ENCODE measurements at regions not wholly inside any gene's neighbourhood (a gene's known extent, or its start where the extent isn't known, plus 50 kb on each side); places are given as distances from the start of the nearest gene placed in this dataset.

DNA sequence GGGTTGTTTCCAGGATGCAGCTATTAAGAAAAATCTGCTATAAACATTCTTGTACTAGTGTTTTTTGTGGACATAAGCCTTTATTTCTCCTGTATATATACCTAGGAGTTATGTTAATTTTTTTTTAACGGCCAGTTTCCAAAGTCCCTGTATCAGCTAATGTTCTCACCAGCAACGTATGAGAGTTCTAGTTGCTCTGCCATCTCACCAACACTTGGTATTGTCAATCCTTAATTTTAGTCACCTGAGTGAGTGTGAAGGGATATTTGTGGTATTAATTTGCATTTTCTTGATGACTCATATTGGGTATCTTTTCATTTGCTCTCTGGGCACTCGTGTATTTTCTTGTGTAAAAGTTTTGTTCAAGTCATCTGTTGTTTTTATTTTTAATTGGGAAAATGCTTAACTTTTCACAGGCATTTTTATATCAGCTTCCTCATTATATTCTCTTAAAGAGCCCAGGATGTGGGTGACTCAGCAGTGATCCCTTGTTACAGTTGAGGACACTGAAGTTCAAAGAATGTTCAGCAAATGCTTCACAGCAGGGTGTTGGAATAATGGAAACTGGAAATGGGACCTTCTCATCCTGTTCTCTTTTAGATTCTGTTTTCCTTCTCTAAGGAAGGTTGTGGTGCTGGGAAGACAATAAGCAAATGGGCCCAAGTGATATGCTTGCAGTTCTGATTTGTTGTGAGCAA is 176.3 kb upstream of the PRNP start:
- DNase-seq = no peak

DNA sequence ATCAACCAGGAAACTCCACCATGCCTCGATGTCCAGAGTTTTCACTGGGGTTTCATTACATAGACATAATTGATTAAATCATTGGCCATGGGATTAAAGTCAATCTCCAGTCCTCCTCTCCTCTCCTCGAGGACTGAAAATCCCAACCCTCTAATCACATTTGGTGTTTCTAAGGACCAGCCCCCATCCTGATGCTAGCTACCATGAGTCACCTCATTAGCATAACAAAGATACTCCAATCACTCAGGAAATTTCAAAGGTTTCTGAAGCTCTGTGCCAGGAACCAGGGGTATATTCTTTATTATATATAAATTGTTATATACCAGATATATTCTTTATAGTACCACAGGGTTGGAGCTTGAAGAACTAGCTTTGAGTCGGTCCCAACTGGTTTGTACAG is 177.5 kb upstream of the PRNP start:
- no peak for DNase-seq

DNA sequence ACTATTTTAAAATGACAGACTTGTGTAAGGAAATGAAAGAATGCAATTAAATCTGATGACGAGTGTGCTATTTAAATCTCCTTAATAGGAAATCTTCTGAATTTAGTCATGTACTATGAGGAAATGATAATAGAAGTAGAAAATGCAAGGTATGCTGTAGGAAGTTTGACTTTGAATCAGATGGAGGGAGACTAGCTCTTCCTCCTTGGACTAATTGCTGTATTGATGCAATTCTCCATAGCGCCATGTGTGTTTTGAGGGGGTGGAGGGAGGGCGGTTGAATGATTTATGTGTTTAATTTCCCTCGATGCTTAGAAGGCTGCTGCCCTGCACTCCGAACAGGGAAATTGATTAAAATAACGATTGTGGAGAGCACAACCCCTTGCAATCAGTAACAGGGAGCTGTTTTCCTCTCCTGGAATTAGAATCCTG is 179.0 kb upstream of the PRNP start:
- no peak for DNase-seq

DNA sequence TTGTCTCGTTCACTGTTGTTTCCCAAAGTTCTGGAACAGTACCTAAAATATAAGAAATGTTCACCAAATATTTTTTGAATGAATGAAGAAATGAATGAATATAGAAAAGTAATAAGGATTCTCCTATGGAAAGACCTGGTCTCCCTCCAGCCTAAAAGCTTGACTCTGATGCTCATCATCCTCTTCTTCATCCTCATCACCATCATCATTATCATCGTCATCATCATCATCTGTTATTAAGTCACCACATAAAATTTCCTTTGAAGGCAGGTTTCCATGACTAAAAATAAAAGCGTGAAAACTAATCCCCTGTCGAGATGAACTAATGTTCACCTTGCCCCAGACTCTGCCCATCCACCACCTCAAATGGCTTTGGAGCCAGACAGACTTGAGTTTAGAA is 181.4 kb upstream of the PRNP start:
- DNase-seq = no peak

DNA sequence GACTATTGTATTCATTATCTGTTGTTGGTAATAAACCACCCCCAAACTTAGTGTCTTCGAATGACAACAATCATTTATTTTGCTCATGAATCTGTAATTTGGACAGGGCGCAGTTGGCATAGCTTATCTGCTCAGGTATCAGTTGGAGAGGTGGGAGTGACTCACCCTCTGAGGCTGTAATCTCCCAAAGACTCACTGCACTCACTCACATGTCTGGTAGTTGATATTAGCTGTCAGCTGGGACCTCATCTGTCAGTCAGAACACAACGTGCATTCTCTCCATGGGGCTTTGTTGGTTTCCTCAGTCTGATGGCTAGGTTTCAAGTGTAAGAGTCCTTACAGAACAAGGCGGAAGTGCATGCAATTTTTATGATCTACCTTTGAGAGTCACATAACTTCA is 183.5 kb upstream of the PRNP start:
- DNase-seq = no peak

DNA sequence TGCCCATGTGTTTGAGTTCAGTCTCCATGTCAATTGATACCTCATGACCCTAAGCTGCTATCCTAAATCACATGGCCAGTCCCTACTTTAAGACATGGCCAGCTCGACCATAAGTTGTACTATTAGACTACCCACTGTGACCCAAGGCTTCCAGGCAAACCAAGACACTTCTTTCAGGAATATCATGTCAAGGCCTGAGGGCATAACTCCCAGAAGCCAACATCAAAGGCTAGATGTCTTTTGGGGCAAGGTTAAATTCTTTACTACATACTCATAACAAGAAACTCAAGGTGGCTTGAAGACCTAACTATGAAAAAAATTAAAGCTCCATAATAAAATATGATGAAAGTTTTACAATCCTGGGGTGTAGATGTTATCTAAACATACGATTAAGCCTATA is 192.9 kb upstream of the PRNP start:
- DNase-seq = no peak

DNA sequence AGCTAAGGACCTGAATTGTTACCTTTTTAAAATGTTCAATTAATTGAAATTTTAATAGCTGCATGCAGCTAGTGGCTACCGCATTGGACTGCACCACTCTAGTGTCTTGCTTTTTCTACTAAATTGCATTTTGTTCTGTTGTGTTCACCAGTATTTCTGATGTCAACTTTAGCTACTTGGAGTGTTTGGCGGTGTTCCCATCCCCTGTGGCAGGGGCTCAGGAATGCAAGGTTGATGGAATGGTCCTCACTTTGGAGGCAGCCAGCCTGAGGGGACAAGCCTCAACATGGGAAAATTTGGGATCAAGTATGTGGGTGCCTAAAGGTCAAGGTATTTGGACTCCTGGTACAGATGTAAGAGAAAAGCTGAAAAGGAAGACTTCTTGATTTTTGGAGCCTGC is 194.6 kb upstream of the PRNP start:
- DNase-seq = no peak

DNA sequence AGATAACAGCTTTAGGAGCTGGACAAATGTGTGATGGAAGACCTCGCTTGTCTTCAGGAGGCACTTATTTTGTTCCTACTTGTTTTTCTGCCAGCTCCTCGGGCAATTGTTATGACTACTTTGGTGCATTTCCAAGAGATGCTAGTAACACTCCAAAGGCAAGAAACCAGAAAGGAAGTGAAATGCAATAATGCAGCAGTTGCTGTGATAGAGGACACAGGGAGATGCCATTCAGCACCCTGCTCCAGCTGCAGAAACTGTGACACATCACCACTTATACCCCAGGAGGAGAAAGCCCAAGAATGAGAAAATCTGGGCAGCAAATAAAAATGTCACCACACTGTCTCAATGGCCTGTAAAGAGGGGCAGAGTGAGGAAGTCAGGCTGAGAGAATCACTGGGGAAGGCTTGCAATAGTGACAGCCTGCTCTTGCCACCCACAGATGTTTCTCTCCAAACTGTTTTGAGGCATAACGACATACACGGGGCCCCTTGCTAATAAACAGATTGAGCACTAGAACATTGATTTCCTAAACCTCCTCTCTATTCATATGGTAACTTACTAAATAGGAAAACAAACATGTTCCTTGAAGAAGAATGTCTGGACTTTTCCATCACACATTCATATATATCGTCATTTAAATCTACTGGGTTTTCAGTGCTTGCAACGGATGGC is 195.5 kb upstream of the PRNP start:
- no peak for DNase-seq

DNA sequence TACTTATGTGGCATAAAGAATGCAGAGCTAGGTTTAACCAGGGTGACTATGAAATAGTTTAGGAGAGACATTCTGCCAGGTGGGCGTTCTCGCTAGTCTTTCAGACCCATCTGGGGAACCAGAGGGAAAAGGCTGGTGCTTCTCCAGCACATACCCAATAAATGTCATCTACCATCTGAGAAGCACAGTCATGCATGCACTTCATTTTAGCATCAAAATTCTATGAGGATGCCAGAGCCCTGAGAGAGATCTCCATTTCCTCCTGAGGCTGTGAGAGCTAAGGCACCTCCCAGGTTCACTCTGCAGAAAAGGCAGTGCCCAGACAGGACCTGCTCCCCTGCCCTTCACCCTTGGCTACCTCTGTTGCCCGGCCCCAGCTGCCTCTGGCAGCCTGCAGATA is 196.2 kb upstream of the PRNP start:
- no peak for DNase-seq

DNA sequence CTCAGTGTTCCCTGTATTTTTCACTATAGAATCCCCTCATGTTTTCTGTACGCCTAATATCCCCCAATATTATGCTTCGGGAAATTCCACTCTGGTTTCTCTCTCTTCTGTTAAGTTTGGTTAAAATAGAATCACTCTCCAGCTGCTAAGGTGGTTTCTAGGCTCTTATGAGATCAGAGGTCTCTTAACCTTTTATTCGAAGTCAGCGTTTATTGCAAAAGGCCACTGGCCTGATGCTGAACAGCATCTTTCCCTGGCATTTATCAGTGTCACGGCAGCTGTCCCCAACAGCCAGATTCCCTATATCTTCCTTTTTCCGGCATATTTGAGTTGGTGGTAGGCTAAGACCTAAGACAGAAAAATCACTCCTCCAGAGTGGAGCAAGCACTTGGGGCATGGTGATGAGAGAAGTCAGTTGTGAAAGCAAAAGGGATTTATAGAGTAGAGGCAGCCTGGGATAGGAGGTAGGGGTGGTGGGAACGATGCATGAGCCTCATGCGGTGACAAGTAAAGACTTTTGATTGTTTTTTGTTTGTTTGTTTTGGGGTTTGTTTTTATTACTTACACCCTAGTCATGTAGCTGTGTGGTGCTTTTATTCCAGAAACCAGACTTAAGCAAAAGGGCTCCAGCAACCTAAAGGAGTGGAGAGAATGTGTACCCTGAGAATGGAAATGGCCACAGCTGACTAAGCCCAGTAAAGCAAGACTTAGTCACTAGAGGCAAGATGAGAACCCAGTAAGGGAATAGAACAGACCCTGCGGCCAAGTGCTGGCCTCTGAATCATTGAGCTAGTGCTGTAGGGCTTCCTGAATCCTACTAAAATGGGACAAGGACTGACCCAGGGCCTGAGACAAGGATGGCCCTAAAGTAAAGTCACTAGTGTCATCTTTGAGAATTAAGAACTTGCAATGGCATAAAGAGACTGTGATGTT is 197.6 kb upstream of the PRNP start:
- DNase-seq = no peak

DNA sequence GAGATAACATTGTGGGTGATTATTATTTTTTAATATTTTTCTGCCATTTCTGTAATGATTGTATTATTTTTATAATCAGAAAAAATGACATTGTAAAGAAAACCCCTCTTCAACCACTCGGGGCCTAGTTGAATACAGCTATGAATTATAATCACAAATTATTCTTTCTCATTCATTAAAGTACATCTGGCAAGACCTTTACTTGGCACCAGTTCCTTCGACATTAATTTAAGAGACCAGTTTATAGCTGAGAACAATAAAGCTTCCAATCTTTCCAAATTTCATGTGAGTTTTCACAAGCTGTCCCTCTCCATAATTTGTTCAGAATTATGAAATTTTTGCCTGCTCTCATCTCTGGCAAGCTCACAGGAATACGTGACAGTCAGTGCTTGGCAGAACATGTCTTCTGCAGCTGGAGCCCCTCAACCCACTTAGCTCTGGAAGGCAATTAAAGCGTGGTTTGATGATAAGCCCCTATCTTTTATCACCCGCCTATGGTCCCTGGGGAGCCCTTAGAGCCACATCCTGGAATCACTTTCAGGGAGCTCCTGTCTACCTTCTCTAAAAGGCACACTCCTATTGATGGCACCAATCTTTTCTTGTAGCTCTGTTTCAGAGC is 201.8 kb upstream of the PRNP start:
- peak; percentile 16 for DNase-seq

DNA sequence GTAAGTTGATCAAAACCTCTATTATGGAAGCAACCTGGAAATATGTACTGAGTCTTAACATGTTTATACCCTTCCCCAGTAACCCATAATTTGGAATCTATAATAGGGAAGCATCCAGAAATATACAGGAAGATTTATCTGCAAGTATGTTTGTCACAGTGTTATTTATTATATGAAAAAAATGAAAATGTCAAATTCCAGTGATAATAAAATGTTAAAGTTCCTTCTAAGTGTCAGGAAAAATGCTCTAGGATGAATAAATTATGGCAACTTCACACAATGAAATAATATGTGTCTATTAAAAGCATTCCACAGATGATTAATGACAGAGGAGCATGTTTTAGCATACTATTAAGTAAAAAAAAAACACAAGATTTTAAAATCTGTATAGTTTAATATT is 202.3 kb upstream of the PRNP start:
- DNase-seq = no peak

DNA sequence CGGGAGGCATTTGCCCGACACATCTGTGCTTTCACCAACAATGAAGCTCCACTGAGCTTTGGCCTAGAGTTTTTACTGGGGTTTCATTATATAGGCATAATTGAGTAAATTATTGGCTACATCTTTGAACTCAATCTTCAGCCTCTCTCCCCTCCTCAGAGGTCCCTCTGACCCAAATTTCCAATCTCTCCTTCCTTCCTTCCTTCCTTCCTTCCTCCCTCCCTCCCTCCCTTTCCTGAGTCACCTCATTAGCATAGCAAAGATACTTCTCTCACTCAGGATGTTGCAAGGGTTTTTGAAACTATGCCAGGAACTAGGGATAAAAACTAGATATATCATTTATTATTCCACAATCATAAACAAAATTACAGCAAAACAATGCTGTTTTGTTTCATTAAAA is 202.8 kb upstream of the PRNP start:
- DNase-seq = no peak

DNA sequence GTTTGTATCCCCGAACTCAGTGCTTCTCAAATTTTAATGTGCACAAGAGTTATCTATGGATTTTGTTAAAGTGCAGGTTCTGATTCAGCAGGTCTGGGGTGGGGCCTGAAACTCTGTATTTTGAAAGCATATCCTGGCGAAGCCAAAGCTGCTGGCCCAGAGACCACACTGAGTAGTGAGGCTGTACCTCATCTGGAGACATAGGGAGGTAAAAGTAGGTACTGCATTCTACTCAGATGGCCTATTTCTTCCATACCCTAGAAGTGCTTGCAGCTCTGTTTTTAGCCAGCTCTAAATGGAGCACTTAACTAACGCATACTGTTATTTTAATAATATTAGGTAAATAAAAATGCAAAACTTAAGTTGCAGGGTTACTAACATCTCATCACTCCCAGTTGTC is 206.2 kb upstream of the PRNP start:
- DNase-seq = no peak

DNA sequence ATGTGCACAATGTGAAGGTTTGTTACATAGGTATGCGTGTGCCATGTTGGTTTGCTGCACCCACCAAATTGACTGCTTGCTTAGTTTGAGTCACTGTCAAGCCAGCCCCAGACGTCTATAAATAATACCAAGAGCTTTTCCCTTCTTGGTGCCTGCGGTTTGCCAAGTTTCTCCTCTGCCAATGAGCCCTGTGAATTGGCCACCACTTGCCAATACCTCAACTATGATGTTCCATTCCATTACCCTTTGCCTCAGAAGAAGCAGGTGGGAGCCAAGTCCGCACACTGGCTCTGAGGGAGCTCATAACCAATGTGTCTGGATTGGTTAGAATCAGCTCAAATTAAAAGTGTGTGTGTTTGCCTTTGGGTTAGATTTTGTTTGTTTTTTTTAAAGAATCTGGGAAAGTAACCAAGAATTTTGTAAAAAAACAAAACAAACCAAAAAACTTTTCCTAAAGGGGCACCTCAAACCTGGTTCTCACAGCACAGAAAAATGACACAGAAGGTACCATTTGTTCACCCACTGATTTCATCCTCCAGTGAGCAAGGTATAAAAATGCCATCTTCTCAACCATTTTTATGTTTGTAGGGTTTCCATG is 209.3 kb upstream of the PRNP start:
- no peak for DNase-seq

DNA sequence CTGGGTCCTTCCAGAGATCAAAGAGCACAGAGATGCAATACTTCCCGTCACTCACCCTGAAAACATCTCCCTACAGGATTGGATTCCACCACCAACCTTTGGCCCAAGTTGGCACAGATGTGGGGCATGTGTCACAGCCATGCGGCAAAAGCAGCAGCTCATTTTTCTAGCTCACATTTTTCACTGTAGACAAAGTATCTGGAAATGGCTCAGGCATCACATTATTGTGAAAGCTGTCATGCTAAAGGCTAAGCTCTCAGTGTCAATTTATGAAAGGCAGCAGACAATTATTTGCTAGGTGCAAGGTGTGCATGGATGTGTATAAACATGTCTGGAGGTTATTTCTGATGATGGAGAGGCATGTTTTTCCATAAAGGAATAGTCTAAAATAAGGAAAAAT is 213.3 kb upstream of the PRNP start:
- no peak for DNase-seq

DNA sequence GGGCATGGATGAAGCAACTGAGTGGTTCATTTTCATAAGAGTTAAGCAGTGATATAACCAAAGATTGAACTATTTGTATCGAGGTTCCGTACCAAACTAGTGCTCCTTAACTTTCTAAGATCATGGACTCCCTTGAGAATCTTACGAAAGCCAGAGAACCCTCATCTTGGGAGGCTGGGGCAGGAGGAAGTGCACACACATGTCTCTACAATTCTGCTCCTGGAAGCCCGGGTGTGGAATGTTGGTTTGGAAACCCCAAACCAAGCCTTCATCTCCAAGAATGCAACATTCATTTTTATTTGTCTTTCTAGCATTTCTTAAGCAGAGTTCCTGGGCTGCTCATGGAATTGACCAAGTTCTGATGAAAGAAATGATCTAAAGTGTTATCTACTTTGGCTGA is 215.0 kb upstream of the PRNP start:
- no peak for DNase-seq

DNA sequence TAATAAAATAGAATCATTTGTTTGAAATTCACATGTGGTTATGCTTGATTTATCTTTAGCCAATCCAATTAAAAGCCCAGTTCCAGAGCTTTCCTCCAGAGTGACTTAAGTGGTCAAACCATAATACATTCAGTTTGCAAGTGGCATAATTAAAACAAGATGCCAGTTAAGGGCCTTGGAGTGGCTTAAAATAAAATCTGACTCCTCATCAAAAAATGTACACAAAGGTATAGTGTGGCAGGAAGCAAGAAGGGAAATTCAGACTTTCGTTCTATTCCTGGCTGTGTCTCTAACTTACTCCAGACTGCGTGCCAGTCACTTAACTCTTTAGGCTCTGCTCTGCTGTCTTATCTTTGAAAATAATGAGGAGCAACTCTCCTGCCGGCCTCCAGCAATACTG is 215.9 kb upstream of the PRNP start:
- no peak for DNase-seq

DNA sequence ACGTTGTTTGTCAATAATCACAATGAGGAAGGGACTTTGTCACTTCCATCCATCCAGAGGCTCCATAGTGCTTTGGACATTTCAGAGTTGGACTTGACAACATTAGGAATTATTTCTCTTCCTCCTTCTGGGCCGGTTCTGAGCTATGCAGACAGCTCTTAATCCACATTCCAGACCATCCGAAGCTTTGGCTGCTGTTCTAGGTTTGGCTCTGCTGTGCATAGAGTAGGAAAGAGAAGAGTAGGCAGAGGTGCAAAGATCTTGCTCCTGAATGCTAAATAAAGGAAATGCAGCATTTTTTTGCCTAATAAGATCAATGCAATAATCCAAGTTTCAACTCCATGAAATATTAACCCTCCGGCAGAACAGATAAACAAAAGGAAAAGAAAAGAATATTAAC is 216.3 kb upstream of the PRNP start:
- DNase-seq = no peak

DNA sequence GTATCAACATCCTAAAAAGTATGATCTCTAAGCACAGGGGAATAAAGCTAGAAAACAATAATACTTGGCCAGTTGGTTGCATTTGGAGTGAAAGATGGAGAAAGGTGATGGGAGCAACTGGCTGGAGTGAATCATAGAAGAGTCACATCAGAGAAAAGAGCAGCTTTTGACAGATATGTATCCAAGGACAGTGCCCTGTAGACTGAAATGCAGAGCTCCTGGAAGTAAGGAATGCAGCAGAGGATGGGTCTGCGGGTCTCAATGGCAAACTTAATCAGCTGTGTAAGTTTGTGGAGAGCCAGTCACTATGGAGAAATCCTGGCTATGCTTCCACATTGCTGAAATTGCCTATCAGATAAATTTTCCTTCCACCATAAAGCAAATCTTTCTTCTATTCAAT is 218.1 kb upstream of the PRNP start:
- no peak for DNase-seq

DNA sequence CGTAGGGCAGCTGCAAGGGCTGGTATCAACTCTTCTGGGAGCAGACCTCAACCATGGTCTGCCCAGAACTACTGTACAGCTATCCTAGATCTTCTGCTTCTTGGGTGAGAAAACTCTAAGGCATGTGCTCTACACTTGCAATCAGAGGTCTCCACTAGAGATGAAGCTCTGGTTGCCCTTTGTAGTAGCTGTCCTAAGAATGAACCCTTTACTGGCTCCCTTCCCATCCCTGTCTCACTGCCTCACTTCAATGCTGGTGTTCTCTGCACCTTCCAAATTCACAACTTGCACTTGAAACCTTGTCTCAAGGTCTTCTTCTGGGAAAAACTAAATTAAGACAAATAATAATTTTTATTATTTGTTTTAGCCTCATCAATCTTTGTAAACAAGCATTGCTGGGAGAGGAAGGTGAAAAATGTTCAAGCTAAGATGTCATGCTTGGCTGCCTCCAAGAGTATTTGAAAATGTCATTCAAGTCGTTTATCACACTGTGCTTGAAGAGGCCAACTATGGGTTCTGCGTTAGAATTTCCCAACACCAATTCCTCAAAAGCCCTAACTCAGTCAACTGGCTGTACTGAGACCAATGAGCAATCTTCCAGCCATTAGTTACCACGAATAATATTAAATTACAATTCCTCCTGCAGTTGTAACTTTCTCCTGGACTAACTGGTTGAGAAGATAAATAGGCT is 216.9 kb upstream of the ADRA1D start:
- DNase-seq = no peak

DNA sequence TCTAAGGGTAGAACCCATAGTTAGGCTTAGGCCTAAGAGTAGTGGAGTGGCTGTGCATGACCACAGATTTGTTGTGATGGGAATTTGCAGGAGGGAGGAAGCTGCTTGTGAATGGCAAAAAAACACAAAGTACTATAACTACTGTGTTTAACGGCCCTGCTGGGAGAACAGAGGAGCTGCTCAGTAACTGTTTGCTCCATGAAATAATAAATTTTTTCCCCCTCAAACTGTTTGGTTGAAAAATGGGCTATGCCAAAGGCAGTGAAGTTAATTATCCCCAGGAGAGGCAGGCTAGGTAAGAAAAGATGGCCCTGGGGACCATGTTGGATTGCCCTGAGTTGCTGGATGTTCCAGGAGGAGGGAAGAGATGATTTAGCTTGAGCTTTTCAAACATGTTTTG is 216.1 kb upstream of the ADRA1D start:
- DNase-seq = peak; percentile 13
